ENCODE measurements at regions not wholly inside any gene's neighbourhood (a gene's known extent, or its start where the extent isn't known, plus 50 kb on each side); places are given as distances from the start of the nearest gene placed in this dataset.

DNA sequence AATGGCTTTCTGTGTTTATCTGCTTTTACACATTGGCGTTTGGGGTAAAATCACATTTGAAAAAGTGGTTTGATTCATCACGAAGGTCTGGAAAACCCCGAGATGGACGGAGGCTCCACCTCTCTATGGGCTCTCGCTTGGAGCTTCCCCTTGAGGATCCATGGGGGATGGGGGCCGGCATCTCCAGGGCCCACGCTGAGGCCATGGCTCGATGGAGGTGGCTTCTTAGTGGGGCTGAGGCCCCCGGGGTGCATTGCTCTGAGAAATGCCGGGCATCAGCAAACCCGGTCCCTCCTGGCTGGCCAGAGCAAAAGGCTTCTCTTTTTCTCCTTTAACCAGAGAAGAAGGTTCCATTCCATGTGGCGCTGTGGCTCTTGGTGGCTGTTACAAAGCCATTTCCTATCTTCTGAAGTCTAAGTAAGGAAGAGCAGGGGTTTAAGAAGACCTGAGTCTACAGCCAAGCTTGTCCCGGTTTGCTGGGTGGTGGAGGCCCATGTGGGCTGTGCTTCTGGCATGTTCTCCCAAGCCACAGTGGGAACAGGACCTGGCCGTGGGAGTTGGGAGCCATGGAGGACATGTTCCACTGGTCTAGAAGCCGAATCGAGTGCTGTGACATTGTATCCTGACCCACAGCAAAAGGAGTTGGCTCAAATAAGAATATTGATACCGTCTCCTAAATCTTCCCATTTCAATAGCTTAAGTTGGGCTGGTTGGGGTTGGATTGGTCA is 243.5 kb upstream of the PITRM1 start:
- no peak overlapping the region for H3K4me3 ChIP-seq
- intact Hi-C loops (cut with DNase I), result no loop called here
- no peaks in the 10 kb centered on the region for H3K4me1 ChIP-seq
- H3K36me3 ChIP-seq, result no peaks in the 10 kb centered on the region
- no peak overlapping the region for H3K9ac ChIP-seq (ENCODE audit: low read depth in 2 of 2, low read length in 2 of 2)
- H3K9me3 ChIP-seq, result no peaks in the 10 kb centered on the region
- no peak for TF ChIP-seq CTCF (IDR thresholded peaks at IDR 0.05)
- H3K27ac ChIP-seq, result no peak overlapping the region
- H3K27me3 ChIP-seq, result no peaks in the 10 kb centered on the region
- DNase-seq, result no peak

DNA sequence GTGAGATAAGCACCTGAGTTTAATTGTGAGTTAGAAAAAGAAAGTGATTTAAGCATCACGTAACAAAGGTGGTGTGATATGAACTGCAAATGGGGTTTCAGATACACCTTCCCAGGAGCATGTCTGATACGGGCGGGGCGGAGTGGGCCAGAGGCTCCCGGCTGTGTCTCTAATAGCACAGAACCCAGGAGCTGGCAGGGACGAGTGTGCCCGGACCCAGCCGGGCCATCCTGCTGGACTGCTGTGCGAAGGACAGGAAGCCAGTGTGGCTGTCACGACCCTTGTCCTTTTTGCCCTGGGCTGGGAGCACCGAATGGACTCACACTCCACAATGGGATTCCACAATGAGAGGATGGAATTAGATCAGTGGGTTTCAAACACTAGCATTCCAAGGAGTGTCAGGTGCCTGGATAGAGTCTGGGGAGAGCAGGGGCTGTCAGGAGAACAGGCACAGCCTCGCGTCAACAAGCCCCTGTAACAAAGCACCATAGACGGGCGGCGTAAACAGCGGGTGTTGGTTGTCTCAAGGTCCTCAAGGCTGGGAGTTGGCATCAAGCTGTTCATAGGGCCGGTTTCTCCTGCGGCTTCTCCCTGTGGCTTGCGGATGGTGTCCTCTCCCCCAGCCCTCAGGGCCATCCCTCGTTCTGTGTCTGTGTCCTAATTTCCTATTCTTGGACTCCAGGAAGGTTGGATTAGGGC is 242.6 kb upstream of the PITRM1 start:
- DNase-seq, result no peak
- H3K4me3 ChIP-seq, result no peak overlapping the region
- H3K9ac ChIP-seq (ENCODE audit: low read depth in 2 of 2, low read length in 2 of 2), result no peak overlapping the region
- no peak overlapping the region for H3K27ac ChIP-seq
- no peak for TF ChIP-seq CTCF (IDR thresholded peaks at IDR 0.05)
- no peaks in the 10 kb centered on the region for H3K27me3 ChIP-seq
- no peaks in the 10 kb centered on the region for H3K4me1 ChIP-seq
- H3K36me3 ChIP-seq, result no peaks in the 10 kb centered on the region
- H3K9me3 ChIP-seq, result no peaks in the 10 kb centered on the region
- intact Hi-C loops (cut with DNase I), result no loop called here

DNA sequence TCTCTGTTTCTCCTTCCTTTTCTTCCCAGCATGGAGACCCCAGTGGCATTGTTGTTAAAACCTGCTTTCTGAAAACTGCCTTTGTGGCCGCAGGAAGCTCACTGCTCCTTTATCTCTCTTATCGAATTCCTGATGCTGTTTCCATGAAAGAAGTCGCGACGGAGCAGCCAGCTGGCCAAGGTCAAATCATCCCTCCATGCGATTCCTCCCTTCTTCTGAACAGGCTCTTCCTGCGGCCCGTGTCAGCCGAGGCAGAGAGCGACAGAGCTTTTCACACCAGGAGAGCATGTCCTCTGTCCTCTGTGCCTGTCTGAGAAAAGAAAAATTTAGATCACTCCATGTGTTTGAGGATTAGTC is 242.1 kb upstream of the PITRM1 start:
- no peak overlapping the region for H3K4me3 ChIP-seq
- no peak overlapping the region for H3K27ac ChIP-seq
- no peaks in the 10 kb centered on the region for H3K36me3 ChIP-seq
- H3K27me3 ChIP-seq, result no peaks in the 10 kb centered on the region
- H3K9me3 ChIP-seq, result no peaks in the 10 kb centered on the region
- no peaks in the 10 kb centered on the region for H3K4me1 ChIP-seq
- intact Hi-C loops (cut with DNase I), result no loop called here
- TF ChIP-seq CTCF (IDR thresholded peaks at IDR 0.05), result no peak
- H3K9ac ChIP-seq (ENCODE audit: low read depth in 2 of 2, low read length in 2 of 2), result no peak overlapping the region
- DNase-seq, result no peak

GRCh38 chr10:3413937-3414666 is 241.5 kb upstream of the PITRM1 start:
- no peak for TF ChIP-seq CTCF (IDR thresholded peaks at IDR 0.05)
- H3K9ac ChIP-seq (ENCODE audit: low read depth in 2 of 2, low read length in 2 of 2), result no peak overlapping the region
- no peak overlapping the region for H3K4me3 ChIP-seq
- H3K27me3 ChIP-seq, result no peaks in the 10 kb centered on the region
- DNase-seq, result no peak
- no peaks in the 10 kb centered on the region for H3K36me3 ChIP-seq
- no peaks in the 10 kb centered on the region for H3K9me3 ChIP-seq
- intact Hi-C loops (cut with DNase I), result no loop called here
- H3K4me1 ChIP-seq, result no peaks in the 10 kb centered on the region
- no peak overlapping the region for H3K27ac ChIP-seq

GRCh38 chr10:3412646-3413045 is 240.1 kb upstream of the PITRM1 start:
- TF ChIP-seq CTCF (IDR thresholded peaks at IDR 0.05), result no peak
- intact Hi-C loops (cut with DNase I), result no loop called here
- DNase-seq, result no peak

More at GRCh38 chr10:3412646-3413045, 240.1 kb upstream of the PITRM1 start:
- no peak overlapping the region for H3K4me3 ChIP-seq
- no peaks in the 10 kb centered on the region for H3K9me3 ChIP-seq
- no peaks in the 10 kb centered on the region for H3K4me1 ChIP-seq
- no peaks in the 10 kb centered on the region for H3K36me3 ChIP-seq
- H3K27me3 ChIP-seq, result no peaks in the 10 kb centered on the region
- H3K9ac ChIP-seq (ENCODE audit: low read depth in 2 of 2, low read length in 2 of 2), result no peak overlapping the region
- H3K27ac ChIP-seq, result no peak overlapping the region
